MM.1S (cell line): ENCODE measurements at regions not wholly inside any gene's neighbourhood (a gene's known extent, or its start where the extent isn't known, plus 50 kb on each side); places are given as distances from the start of the nearest gene placed in this dataset.
"Not testable (repeated sequence)": the region's sequence is repeated elsewhere in the genome, so short reads cannot be mapped to it uniquely, and the experiment has no call there.

ENCODE experiments used
- CTCF ChIP-seq: fragments of 300-600 bp; sonication (generic); IDR thresholded peaks from 2 replicates; pipeline ENCODE4 v1.5.1; 2016; ENCODE audit warnings: antibody characterized with exemption, low read length, mixed read lengths
- EZH2 ChIP-seq: fragments of 300-600 bp; sonication (generic); optimal IDR thresholded peaks from 2 replicates; pipeline ENCODE3; 2017; ENCODE audit warnings: low read depth, mild to moderate bottlenecking, antibody characterized with exemption, low read length, mixed read lengths
- EZH2phosphoT487 ChIP-seq: fragments of 300-600 bp; sonication (generic); IDR thresholded peaks from 2 replicates; pipeline ENCODE4 v1.6.1; 2018; ENCODE audit warnings: antibody characterized with exemption, low read length

DNA sequence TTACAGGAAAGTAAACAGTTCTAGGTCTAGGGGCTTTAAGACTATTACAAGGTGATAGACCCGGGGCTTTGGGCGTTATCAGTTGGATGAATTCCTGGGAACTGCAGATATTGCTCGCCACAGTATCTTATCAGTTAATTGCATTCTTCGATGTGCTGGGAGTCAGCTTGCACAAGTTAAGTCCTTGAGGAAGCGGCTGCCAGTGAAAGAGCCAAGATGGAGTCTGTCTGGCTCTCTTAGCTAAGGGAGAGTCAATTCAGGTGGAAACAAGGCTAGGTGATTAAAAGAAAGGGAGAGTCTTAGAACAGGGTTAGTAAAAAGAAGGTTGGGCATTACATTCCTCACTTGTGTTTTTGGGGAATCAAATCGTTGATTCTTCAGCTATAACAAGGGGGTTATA, 130.6 kb upstream of the ZNF195 start:
- TF ChIP-seq CTCF, EZH2, EZH2phosphoT487: not testable (repeated sequence)
